IMR-90 (cell line): ENCODE measurements at regions not wholly inside any gene's neighbourhood (a gene's known extent, or its start where the extent isn't known, plus 50 kb on each side); places are given as distances from the start of the nearest gene placed in this dataset. TPM values are rescaled to one million over a fixed set of nuclear protein-coding genes. Genes with fewer than 3 reads are reported as not detected.

Experiments used
- microRNA-seq, 2 experiments: library from miRNA; stranded (forward) in 1 of 2; unstranded in 1 of 2; fragments of 10-50 nt in 1 of 2; fragments of <30 nt in 1 of 2; gene quantifications in 1 of 2; microRNA quantifications in 1 of 2; one replicate each; pipeline versions ENCODE3 to v1.1.0; 2013 to 2020; ENCODE audit not compliant: insufficient read depth in 1 of 2, insufficient read length in 1 of 2, unreplicated experiment in 1 of 2
- small RNA-seq, 5 experiments: library from RNA; depleted of rRNA; stranded (forward); fragments of <200 nt; gene quantifications; one replicate each; pipeline ENCODE3, GENCODE V24; 2012

Small RNA genes in the stretch of these regions (microRNA-seq; reads per million reads assigned to microRNA genes)
- not detected for gene RF00003 (ENCODE audit: insufficient read depth, insufficient read length)
- not detected for gene RNU1-68P (ENCODE audit: insufficient read depth, insufficient read length)

Small RNA genes in the stretch of these regions (small RNA-seq; reads per million reads assigned to genes)
- gene RF00003 (6.3 to 590 (median 33.6) reads per million in 5 experiments), gene RNU1-68P (0 reads per million in 5 experiments)
